CD14-positive monocyte (primary cell): ENCODE measurements at regions not wholly inside any gene's neighbourhood (a gene's known extent, or its start where the extent isn't known, plus 50 kb on each side); places are given as distances from the start of the nearest gene placed in this dataset.

Source experiments
- DNase-seq, 3 donors: peaks; one replicate each; pipeline ENCODE4 v3.0.0-alpha.2; 2011 to 2022
- H2AFZ ChIP-seq: 2 replicates; pipeline ENCODE4 v1.6.0; 2012; ENCODE audit warnings: mild to moderate bottlenecking, low read depth, low read length, inconsistent platforms; ENCODE audit not compliant: insufficient read depth, poor library complexity, severe bottlenecking
- H3K27ac ChIP-seq, 2 donors: 1 replicate in 1 of 2; 2 replicates in 1 of 2; pipeline ENCODE4 v1.5.1; 2012 to 2013; ENCODE audit warnings: low read length in 2 of 2, control low read depth in 1 of 2, inconsistent platforms in 1 of 2, low read depth in 1 of 2, mild to moderate bottlenecking in 1 of 2
- H3K27me3 ChIP-seq, 2 donors: one replicate each; pipeline versions ENCODE4 v1.6.0 to v1.6.1; 2011 to 2013; ENCODE audit warnings: low read length in 2 of 2; ENCODE audit not compliant: control insufficient read depth in 2 of 2, insufficient read depth in 2 of 2
- H3K36me3 ChIP-seq, 2 donors: replicated peaks in 1 of 2; 1 replicate in 1 of 2; 2 replicates in 1 of 2; pipeline versions ENCODE4 v1.5.1 to v1.6.1; 2012 to 2013; ENCODE audit warnings: low read length in 2 of 2, control low read depth in 1 of 2, inconsistent platforms in 1 of 2, mild to moderate bottlenecking in 1 of 2; ENCODE audit not compliant: insufficient read depth in 2 of 2, control insufficient read depth in 1 of 2
- H3K4me1 ChIP-seq, 2 donors: 1 replicate in 1 of 2; 2 replicates in 1 of 2; pipeline versions ENCODE4 v1.5.1 to v1.6.1; 2012 to 2013; ENCODE audit warnings: low read length in 2 of 2, control low read depth in 1 of 2, inconsistent platforms in 1 of 2, mild to moderate bottlenecking in 1 of 2, moderate library complexity in 1 of 2; ENCODE audit not compliant: insufficient read depth in 2 of 2, control insufficient read depth in 1 of 2
- H3K4me2 ChIP-seq: replicated peaks from 2 replicates; pipeline ENCODE3; 2012; ENCODE audit warnings: low read length, moderate library complexity, mild to moderate bottlenecking; ENCODE audit not compliant: poor library complexity, severe bottlenecking; ENCODE audit errors: extremely low read depth
- H3K4me3 ChIP-seq, 3 experiments: fragments of 200-600 bp in 1 of 3; sonication (generic) in 1 of 3; replicated peaks in 1 of 3; 1 replicate in 2 of 3; 2 replicates in 1 of 3; pipeline ENCODE4 v1.5.1; 2011 to 2013; ENCODE audit warnings: low read length in 3 of 3, mild to moderate bottlenecking in 3 of 3, control low read depth in 2 of 3, low read depth in 2 of 3, inconsistent platforms in 1 of 3, moderate library complexity in 1 of 3
- H3K79me2 ChIP-seq: 2 replicates; pipeline ENCODE4 v1.6.0; 2012; ENCODE audit warnings: mild to moderate bottlenecking, control low read depth, inconsistent platforms, low read length, moderate library complexity; ENCODE audit not compliant: insufficient read depth
- H3K9ac ChIP-seq: 2 replicates; pipeline ENCODE4 v1.6.0; 2017; ENCODE audit warnings: low read length, mild to moderate bottlenecking; ENCODE audit not compliant: insufficient read depth, poor library complexity, severe bottlenecking
- H3K9me3 ChIP-seq, 2 donors: replicated peaks in 1 of 2; 1 replicate in 1 of 2; 2 replicates in 1 of 2; pipeline versions ENCODE4 v1.5.1 to v1.6.1; 2012 to 2013; ENCODE audit warnings: low read length in 2 of 2, control low read depth in 1 of 2; ENCODE audit not compliant: control insufficient read depth in 1 of 2, insufficient read depth in 1 of 2
- H4K20me1 ChIP-seq: 2 replicates; pipeline ENCODE4 v1.6.0; 2012; ENCODE audit warnings: mild to moderate bottlenecking, low read length, control low read depth, moderate library complexity; ENCODE audit not compliant: insufficient read depth
- H3K27ac Mint-ChIP-seq, 7 donors: one replicate each; pipeline ENCODE4 v1.8.0; 2020; ENCODE audit warnings: mild to moderate bottlenecking in 7 of 7, mixed read lengths in 7 of 7, moderate library complexity in 6 of 7, inconsistent platforms in 2 of 7
- H3K27me3 Mint-ChIP-seq, 3 donors: one replicate each; pipeline ENCODE4 v1.8.0; 2021 to 2022; ENCODE audit warnings: low read depth in 3 of 3, mild to moderate bottlenecking in 3 of 3, mixed read lengths in 3 of 3, moderate library complexity in 3 of 3, inconsistent platforms in 1 of 3
- H3K36me3 Mint-ChIP-seq, 2 donors: one replicate each; pipeline ENCODE4 v1.8.0; 2020; ENCODE audit warnings: mixed read lengths in 2 of 2, inconsistent platforms in 1 of 2, mild to moderate bottlenecking in 1 of 2
- H3K4me1 Mint-ChIP-seq: one replicate; pipeline ENCODE4 v1.8.0; 2020; ENCODE audit warnings: mild to moderate bottlenecking, mixed read lengths
- H3K4me3 Mint-ChIP-seq, 2 donors: one replicate each; pipeline ENCODE4 v1.8.0; 2020; ENCODE audit warnings: mild to moderate bottlenecking in 2 of 2, mixed read lengths in 2 of 2, moderate library complexity in 1 of 2
- H3K9me3 Mint-ChIP-seq, 7 donors: one replicate each; pipeline ENCODE4 v1.8.0; 2020 to 2022; ENCODE audit warnings: mixed read lengths in 7 of 7, mild to moderate bottlenecking in 6 of 7, moderate library complexity in 6 of 7, inconsistent platforms in 2 of 7
- WGBS: methylation state at CpG from one replicate; pipeline ENCODE4 v1.1.5; 2013; ENCODE audit warnings: missing lambda C conversion rate; ENCODE audit not compliant: insufficient coverage; 5-methylcytosine and 5-hydroxymethylcytosine counted together
- intact Hi-C, 2 donors: fragments of 100-400 bp; cut with micrococcal nuclease; formaldehyde crosslinking; loops; one replicate each; pipeline versions ENCODE4 v1.15.0 to v1.15.1; 2023
- TF ChIP-seq, protein P1 (sequence below): fragments of 200-600 bp; IDR thresholded peaks from one replicate; pipeline ENCODE4 v1.8.0; 2022; ENCODE audit warnings: antibody characterized with exemption, mild to moderate bottlenecking

DNA sequence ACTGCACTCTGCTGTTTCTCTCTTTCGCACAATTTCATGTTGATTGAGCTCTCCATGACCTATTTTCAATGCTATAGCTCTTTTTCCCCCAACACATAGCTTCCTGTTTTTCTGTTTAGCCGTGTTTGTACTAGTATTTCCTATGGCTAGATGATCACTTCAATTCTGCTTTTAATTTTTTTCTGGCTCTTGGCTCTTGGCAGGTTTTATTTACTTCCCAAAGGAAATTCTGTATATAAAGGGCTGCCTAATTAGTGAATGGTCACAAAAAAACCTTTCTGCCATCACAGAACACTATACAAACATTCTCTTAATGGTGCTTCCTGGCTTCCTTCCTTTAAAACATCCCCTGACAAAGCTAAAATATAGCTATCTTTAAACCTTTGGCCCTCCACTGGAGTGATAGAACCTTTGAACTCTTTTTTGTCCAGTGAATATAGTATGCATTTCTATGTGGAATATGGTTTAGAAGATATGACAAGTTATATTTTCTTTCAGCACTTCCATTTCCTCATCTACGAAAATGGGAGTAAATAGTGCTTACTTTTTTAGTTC lies 88.2 kb downstream of the RASSF9 start:
- H2AFZ ChIP-seq: no peak overlapping the region
- Mint-ChIP-seq H3K36me3 (no peaks in the 10 kb centered on the region), H3K4me1 (peaks cover 4% of the 10 kb centered on the region), H3K27me3 (no peaks in the 10 kb centered on the region), H3K4me3 (no peak overlapping the region), H3K9me3 (peaks cover 0 to under 1% (median 0%) of the 10 kb centered on the region in 7 donors), H3K27ac (no peak overlapping the region)
- H3K27ac ChIP-seq: no peak overlapping the region
- intact Hi-C loops: no loop called here
- TF ChIP-seq, protein P1, sequence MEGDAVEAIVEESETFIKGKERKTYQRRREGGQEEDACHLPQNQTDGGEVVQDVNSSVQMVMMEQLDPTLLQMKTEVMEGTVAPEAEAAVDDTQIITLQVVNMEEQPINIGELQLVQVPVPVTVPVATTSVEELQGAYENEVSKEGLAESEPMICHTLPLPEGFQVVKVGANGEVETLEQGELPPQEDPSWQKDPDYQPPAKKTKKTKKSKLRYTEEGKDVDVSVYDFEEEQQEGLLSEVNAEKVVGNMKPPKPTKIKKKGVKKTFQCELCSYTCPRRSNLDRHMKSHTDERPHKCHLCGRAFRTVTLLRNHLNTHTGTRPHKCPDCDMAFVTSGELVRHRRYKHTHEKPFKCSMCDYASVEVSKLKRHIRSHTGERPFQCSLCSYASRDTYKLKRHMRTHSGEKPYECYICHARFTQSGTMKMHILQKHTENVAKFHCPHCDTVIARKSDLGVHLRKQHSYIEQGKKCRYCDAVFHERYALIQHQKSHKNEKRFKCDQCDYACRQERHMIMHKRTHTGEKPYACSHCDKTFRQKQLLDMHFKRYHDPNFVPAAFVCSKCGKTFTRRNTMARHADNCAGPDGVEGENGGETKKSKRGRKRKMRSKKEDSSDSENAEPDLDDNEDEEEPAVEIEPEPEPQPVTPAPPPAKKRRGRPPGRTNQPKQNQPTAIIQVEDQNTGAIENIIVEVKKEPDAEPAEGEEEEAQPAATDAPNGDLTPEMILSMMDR: no peak
- no CpG with 5 or more reads among the region's 3 CpGs for WGBS
- H3K4me2 ChIP-seq: no peak overlapping the region
- H3K27me3 ChIP-seq: no peaks in the 10 kb centered on the region
- H3K4me3 ChIP-seq: no peak overlapping the region
- H4K20me1 ChIP-seq: no peaks in the 10 kb centered on the region
- no peaks in the 10 kb centered on the region for H3K79me2 ChIP-seq
- no peaks in the 10 kb centered on the region for H3K4me1 ChIP-seq
- no peak for DNase-seq
- H3K36me3 ChIP-seq: no peaks in the 10 kb centered on the region
- H3K9me3 ChIP-seq: no peaks in the 10 kb centered on the region
- no peak overlapping the region for H3K9ac ChIP-seq
